NCI-H2227 treated with DMSO at 0.1 percent for 48 hours (cell line): ENCODE measurements at regions not wholly inside any gene's neighbourhood (a gene's known extent, or its start where the extent isn't known, plus 50 kb on each side); places are given as distances from the start of the nearest gene placed in this dataset.
A peak's percentile ranks its signal among the peaks of the same experiment; 100 is the strongest.

Source experiments
- DNase-seq: peaks from one replicate; lab custom pipeline; 2025; lab: John Stamatoyannopoulos, UW

GRCh38 chr6:9481292-9482029 lies 933.4 kb downstream of the TFAP2A start:
- no peak for DNase-seq

GRCh38 chr6:9468277-9468676 lies 946.6 kb downstream of the TFAP2A start:
- DNase-seq: no peak

GRCh38 chr6:9467741-9468140 lies 947.1 kb downstream of the TFAP2A start:
- no peak for DNase-seq

GRCh38 chr6:9464583-9464982 lies 950.3 kb downstream of the TFAP2A start:
- DNase-seq: no peak

GRCh38 chr6:9463311-9463710 lies 951.6 kb downstream of the TFAP2A start:
- DNase-seq: no peak

- DNase-seq: no peak
These were observed 953.7 kb downstream of the TFAP2A start for GRCh38 chr6:9461188-9461587.

GRCh38 chr6:9458424-9458823 lies 956.5 kb downstream of the TFAP2A start:
- DNase-seq: no peak

- DNase-seq: peak; percentile 13
These were observed 958.8 kb downstream of the TFAP2A start for GRCh38 chr6:9455864-9456658.

GRCh38 chr6:9439621-9440330 lies 975.1 kb downstream of the TFAP2A start:
- DNase-seq: no peak

- DNase-seq: no peak
These were observed 977.0 kb downstream of the TFAP2A start for GRCh38 chr6:9437836-9438235.

- no peak for DNase-seq
These were observed 979.6 kb downstream of the TFAP2A start for GRCh38 chr6:9435281-9435680.

- DNase-seq: no peak
These were observed 982.9 kb downstream of the TFAP2A start for GRCh38 chr6:9431945-9432344.

- no peak for DNase-seq
These were observed 986.3 kb downstream of the TFAP2A start for GRCh38 chr6:9428421-9429172.

- DNase-seq: no peak
These were observed 986.8 kb upstream of the SLC35B3 start for GRCh38 chr6:9422138-9422537.

- no peak for DNase-seq
These were observed 985.1 kb upstream of the SLC35B3 start for GRCh38 chr6:9420316-9421015.

- no peak for DNase-seq
These were observed 982.1 kb upstream of the SLC35B3 start for GRCh38 chr6:9417400-9417799.

GRCh38 chr6:9412951-9413559 lies 977.7 kb upstream of the SLC35B3 start:
- DNase-seq: peak; percentile 9

- DNase-seq: no peak
These were observed 973.8 kb upstream of the SLC35B3 start for GRCh38 chr6:9409126-9409525.

- no peak for DNase-seq
These were observed 973.2 kb upstream of the SLC35B3 start for GRCh38 chr6:9408402-9409117.

- DNase-seq: no peak
These were observed 970.5 kb upstream of the SLC35B3 start for GRCh38 chr6:9405825-9406224.
